ENCODE measurements at regions not wholly inside any gene's neighbourhood (a gene's known extent, or its start where the extent isn't known, plus 50 kb on each side); places are given as distances from the start of the nearest gene placed in this dataset.
A peak's percentile ranks its signal among the peaks of the same experiment; 100 is the strongest.
"Not testable (repeated sequence)": the region's sequence is repeated elsewhere in the genome, so short reads cannot be mapped to it uniquely, and the experiment has no call there.

- H3K4me1 ChIP-seq (ENCODE audit: control insufficient read depth in 1 of 2, insufficient read depth in 2 of 2, low read length in 2 of 2); H3K27ac ChIP-seq (ENCODE audit: low read depth in 1 of 2, low read length in 2 of 2): not testable (repeated sequence)
Observed at GRCh38 chr6:21877037-21877436, 283.5 kb downstream of the SOX4 start.

GRCh38 chr6:21880249-21880648 lies 286.7 kb downstream of the SOX4 start:
- not testable (repeated sequence) for H3K36me3 ChIP-seq (ENCODE audit: control insufficient read depth in 1 of 2, insufficient read depth in 2 of 2, low read length in 1 of 2)
- WGBS, 2 donors, result 76 to 84% methylated on average over 2 of the region's 2 CpGs

More at GRCh38 chr6:21877037-21877436, 283.5 kb downstream of the SOX4 start:
- ATAC-seq (ENCODE audit: low FRiP score); H3K36me3 ChIP-seq (ENCODE audit: control insufficient read depth in 1 of 2, insufficient read depth in 2 of 2, low read length in 1 of 2); intact Hi-C loops (cut with DNase I); H3K9me3 ChIP-seq (ENCODE audit: control insufficient read depth, low read length); DNase-seq; H3K27me3 ChIP-seq (ENCODE audit: control insufficient read depth in 1 of 2, insufficient read depth in 2 of 2, low read length in 1 of 2); H3K4me3 ChIP-seq (ENCODE audit: low read length in 2 of 2): not testable (repeated sequence)
- WGBS, 2 donors, result 95 to 99% methylated on average over 4 of the region's 4 CpGs

GRCh38 chr6:21881969-21882465 lies 288.5 kb downstream of the SOX4 start:
- Histone ChIP-seq H3K4me1 (ENCODE audit: control insufficient read depth in 1 of 2, insufficient read depth in 2 of 2, low read length in 2 of 2) (peaks cover 5 to 13% of the 10 kb centered on the region in 2 donors), H3K4me3 (ENCODE audit: low read length in 2 of 2) (no peak overlapping the region), H3K9me3 (ENCODE audit: control insufficient read depth, low read length) (no peaks in the 10 kb centered on the region), H3K27ac (ENCODE audit: low read depth in 1 of 2, low read length in 2 of 2) (no peak overlapping the region), H3K27me3 (ENCODE audit: control insufficient read depth in 1 of 2, insufficient read depth in 2 of 2, low read length in 1 of 2) (no peaks in the 10 kb centered on the region), H3K36me3 (ENCODE audit: control insufficient read depth in 1 of 2, insufficient read depth in 2 of 2, low read length in 1 of 2) (no peaks in the 10 kb centered on the region)
- ATAC-seq (ENCODE audit: low FRiP score) (no peak), DNase-seq (no peak)
- WGBS, 2 donors, result 97 to 100% methylated on average over 1 of the region's 1 CpG
- intact Hi-C loops (cut with DNase I), result loop anchor here in 1 of 2 donors (10.0 kb wide), 1 partner anchor 287 kb away; the partner anchor contains the start of gene SOX4

More at GRCh38 chr6:21880249-21880648, 286.7 kb downstream of the SOX4 start:
- H3K27me3 ChIP-seq (ENCODE audit: control insufficient read depth in 1 of 2, insufficient read depth in 2 of 2, low read length in 1 of 2); H3K4me3 ChIP-seq (ENCODE audit: low read length in 2 of 2); H3K9me3 ChIP-seq (ENCODE audit: control insufficient read depth, low read length); ATAC-seq (ENCODE audit: low FRiP score); H3K4me1 ChIP-seq (ENCODE audit: control insufficient read depth in 1 of 2, insufficient read depth in 2 of 2, low read length in 2 of 2); H3K27ac ChIP-seq (ENCODE audit: low read depth in 1 of 2, low read length in 2 of 2); DNase-seq: not testable (repeated sequence)
- intact Hi-C loops (cut with DNase I), result loop anchor here in 1 of 2 donors (10.0 kb wide), 1 partner anchor 285 kb away; the partner anchor contains the start of gene SOX4

DNA sequence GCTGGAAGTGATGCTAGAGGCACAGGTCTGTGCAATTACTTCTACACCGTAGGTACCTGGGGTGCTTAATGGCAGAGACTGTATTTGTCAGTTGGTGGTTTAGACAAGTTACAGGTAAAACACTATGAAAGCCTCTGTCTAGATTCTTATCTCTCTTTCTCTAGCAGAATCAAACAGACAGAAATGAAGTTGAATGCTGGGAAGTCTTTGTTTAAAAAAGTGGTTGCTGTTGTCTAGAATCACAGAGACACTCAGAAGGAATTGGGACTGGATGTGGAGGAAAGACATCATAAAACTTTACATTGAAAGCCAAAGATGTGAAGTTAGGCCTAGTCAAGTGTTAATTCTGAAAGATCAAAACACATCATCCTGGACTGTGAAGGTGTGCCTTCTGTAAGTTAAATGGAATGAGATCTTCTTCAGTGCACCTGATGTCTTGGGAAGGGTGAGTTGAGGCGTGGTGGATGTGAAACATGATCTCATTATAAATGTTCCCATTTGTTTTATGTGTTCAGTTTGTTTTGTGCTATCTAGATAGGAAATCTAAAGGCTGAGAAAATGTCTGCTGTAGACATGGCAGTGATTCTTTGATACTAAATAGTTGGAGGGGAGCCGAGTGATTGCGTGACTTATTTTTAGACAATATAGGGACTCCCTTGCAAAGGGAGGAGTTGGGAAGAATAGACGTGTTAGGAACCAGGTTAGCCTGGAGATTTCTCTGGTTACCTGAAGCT lies 290.2 kb downstream of the SOX4 start:
- Histone ChIP-seq H3K9me3 (ENCODE audit: control insufficient read depth, low read length) (no peaks in the 10 kb centered on the region), H3K27ac (ENCODE audit: low read depth in 1 of 2, low read length in 2 of 2) (peak overlapping the region; percentile 48 to 57), H3K27me3 (ENCODE audit: control insufficient read depth in 1 of 2, insufficient read depth in 2 of 2, low read length in 1 of 2) (no peaks in the 10 kb centered on the region), H3K4me1 (ENCODE audit: control insufficient read depth in 1 of 2, insufficient read depth in 2 of 2, low read length in 2 of 2) (peaks cover 8 to 18% of the 10 kb centered on the region in 2 donors), H3K4me3 (ENCODE audit: low read length in 2 of 2) (no peak overlapping the region), H3K36me3 (ENCODE audit: control insufficient read depth in 1 of 2, insufficient read depth in 2 of 2, low read length in 1 of 2) (no peaks in the 10 kb centered on the region)
- 61 to 68% methylated on average over 5 of the region's 5 CpGs for WGBS, 2 donors
- intact Hi-C loops (cut with DNase I), result loop anchor here in 1 of 2 donors (10.0 kb wide), 1 partner anchor 289 kb away; the partner anchor contains the start of gene SOX4
- ATAC-seq (ENCODE audit: low FRiP score), result no peak
- DNase-seq, result no peak

- 15 to 37% methylated on average over 1 of the region's 1 CpG for WGBS, 2 donors
- DNase-seq, result no peak
- no peaks in the 10 kb centered on the region for H3K36me3 ChIP-seq (ENCODE audit: control insufficient read depth in 1 of 2, insufficient read depth in 2 of 2, low read length in 1 of 2)
- peaks cover 8 to 18% of the 10 kb centered on the region in 2 donors for H3K4me1 ChIP-seq (ENCODE audit: control insufficient read depth in 1 of 2, insufficient read depth in 2 of 2, low read length in 2 of 2)
- no peaks in the 10 kb centered on the region for H3K9me3 ChIP-seq (ENCODE audit: control insufficient read depth, low read length)
- no peaks in the 10 kb centered on the region for H3K27me3 ChIP-seq (ENCODE audit: control insufficient read depth in 1 of 2, insufficient read depth in 2 of 2, low read length in 1 of 2)
- ATAC-seq (ENCODE audit: low FRiP score), result no peak
- intact Hi-C loops (cut with DNase I), result loop anchor here (1.0 to 10.0 kb wide), 2 partner anchors 289 to 290 kb away; partner anchors contain the start of gene SOX4 (in 1 of the 2)
- peak overlapping the region; percentile 12 to 73 for H3K27ac ChIP-seq (ENCODE audit: low read depth in 1 of 2, low read length in 2 of 2)
- H3K4me3 ChIP-seq (ENCODE audit: low read length in 2 of 2), result no peak overlapping the region
Observed at GRCh38 chr6:21885111-21885510, 291.6 kb downstream of the SOX4 start.

DNA sequence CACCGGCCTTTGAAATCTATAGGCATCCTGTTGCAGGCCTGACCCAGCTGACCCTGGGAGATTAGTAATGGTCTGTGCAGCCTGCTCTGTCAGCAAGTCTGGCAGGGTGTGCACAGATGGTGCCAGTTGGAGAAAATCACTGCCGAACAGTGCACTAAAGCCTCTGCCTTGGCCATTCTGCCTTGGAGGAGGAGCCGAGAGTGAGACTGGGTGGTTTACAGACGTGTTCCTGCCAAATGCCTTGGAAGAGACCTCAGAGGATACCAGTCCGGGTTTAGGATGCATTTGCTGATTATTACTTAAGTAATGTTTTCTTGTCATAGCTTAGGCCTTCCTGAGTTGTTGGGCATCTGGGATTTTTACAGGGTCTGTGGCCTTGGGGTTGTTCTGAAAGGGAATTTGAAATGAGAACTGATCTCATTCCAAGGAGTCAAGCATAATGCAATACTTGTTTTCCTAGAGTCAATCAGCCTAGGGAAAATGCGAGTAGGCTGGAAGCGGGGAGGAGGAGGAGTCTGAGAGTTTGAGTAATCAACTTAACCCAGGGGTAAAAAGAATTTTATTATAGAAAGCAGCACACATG lies 292.1 kb downstream of the SOX4 start:
- ATAC-seq (ENCODE audit: low FRiP score) (peak; percentile 90), DNase-seq (peak; percentile 82 to 84)
- H3K4me3 ChIP-seq (ENCODE audit: low read length in 2 of 2), result no peak overlapping the region
- H3K36me3 ChIP-seq (ENCODE audit: control insufficient read depth in 1 of 2, insufficient read depth in 2 of 2, low read length in 1 of 2), result no peaks in the 10 kb centered on the region
- H3K27ac ChIP-seq (ENCODE audit: low read depth in 1 of 2, low read length in 2 of 2), result peak overlapping the region; percentile 84 to 97
- intact Hi-C loops (cut with DNase I), result loop anchor here (1.0 to 10.0 kb wide), 2 partner anchors 289 to 291 kb away; partner anchors contain the start of gene SOX4 (in 1 of the 2)
- H3K4me1 ChIP-seq (ENCODE audit: control insufficient read depth in 1 of 2, insufficient read depth in 2 of 2, low read length in 2 of 2), result peaks cover 8 to 18% of the 10 kb centered on the region in 2 donors
- no peaks in the 10 kb centered on the region for H3K9me3 ChIP-seq (ENCODE audit: control insufficient read depth, low read length)
- no peaks in the 10 kb centered on the region for H3K27me3 ChIP-seq (ENCODE audit: control insufficient read depth in 1 of 2, insufficient read depth in 2 of 2, low read length in 1 of 2)
- WGBS, 2 donors, result 3 to 7% methylated on average over 7 of the region's 7 CpGs

- Histone ChIP-seq H3K36me3 (ENCODE audit: control insufficient read depth in 1 of 2, insufficient read depth in 2 of 2, low read length in 1 of 2) (no peaks in the 10 kb centered on the region), H3K4me3 (ENCODE audit: low read length in 2 of 2) (no peak overlapping the region), H3K9me3 (ENCODE audit: control insufficient read depth, low read length) (no peaks in the 10 kb centered on the region), H3K27me3 (ENCODE audit: control insufficient read depth in 1 of 2, insufficient read depth in 2 of 2, low read length in 1 of 2) (no peaks in the 10 kb centered on the region), H3K27ac (ENCODE audit: low read depth in 1 of 2, low read length in 2 of 2) (peak overlapping the region; percentile 92 to 97), H3K4me1 (ENCODE audit: control insufficient read depth in 1 of 2, insufficient read depth in 2 of 2, low read length in 2 of 2) (peaks cover 8 to 18% of the 10 kb centered on the region in 2 donors)
- intact Hi-C loops (cut with DNase I), result loop anchor here in 1 of 2 donors (10.0 kb wide), 1 partner anchor 292 kb away; the partner anchor contains the start of gene SOX4
- ATAC-seq (ENCODE audit: low FRiP score) (no peak), DNase-seq (no peak)
- 12 to 24% methylated on average over 3 of the region's 3 CpGs for WGBS, 2 donors
Observed at GRCh38 chr6:21886542-21887151, 293.1 kb downstream of the SOX4 start.

Data from aorta (tissue), 5 donors.